HuH-7.5 (cell line): ENCODE measurements at regions not wholly inside any gene's neighbourhood (a gene's known extent, or its start where the extent isn't known, plus 50 kb on each side); places are given as distances from the start of the nearest gene placed in this dataset.
"Not testable (repeated sequence)": the region's sequence is repeated elsewhere in the genome, so short reads cannot be mapped to it uniquely, and the experiment has no call there.

Source experiments
- DNase-seq: peaks from one replicate; pipeline ENCODE4 v3.0.0; 2011; ENCODE audit warnings: low spot score

GRCh38 chr7:152594801-152595200, 81.1 kb downstream of the XRCC2 start:
- DNase-seq = no peak

DNA sequence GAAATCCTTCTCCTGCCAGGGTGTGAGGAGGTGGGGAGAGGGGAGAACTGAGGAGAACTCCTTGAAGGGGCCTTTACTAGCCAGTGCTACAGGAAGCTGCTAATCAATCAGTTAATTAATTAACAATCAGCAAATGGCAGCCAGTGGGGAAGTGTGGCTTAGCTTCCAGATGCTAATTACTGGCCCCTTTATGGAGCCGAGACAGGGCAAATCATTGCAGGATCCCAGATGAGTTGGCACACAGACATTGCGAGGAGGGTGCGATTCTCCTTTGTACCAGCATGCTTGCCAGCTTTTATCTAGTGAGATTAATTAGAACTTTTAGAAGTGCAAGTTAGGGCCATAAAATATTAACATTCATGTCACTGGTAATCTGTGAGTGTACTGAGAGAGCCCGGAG, 84.0 kb downstream of the XRCC2 start:
- no peak for DNase-seq

DNA sequence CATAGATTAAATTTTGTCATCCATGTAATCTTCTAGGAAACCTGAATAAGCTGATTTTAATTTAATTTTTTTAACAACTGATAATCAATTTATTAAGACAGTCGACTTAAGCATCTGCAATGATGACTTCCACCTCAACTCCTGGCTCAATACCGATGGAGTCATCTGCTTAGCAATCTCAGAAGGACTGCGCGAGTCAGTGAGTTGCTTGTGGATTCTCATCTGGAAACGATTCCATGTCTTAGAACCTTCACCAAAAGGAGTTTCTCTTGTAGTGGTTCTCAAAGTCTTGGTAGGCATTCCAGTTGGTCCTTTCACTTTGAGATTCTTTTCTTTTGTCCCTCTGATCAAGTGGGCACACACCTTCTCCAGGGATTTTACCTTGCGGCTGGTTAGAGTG, 85.5 kb downstream of the XRCC2 start:
- no peak for DNase-seq

DNA sequence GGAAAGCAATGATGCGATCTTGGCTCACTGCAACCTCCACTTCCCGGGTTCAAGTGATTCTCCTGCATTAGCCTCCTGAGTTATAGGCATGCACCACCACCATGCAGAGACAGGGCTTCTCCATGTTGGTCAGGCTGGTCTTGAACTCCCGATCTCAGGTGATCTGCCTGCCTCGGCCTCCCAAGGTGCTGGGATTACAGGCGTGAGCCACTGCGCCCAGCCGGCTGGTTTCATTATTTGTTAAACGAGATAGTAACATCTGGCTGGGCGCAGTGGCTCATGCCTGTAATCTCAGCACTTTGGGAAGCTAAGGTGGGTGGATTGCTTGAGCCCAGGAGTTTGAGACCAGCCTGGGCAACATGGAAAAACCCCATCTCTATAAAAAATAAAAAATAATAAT, 86.1 kb downstream of the XRCC2 start:
- DNase-seq = not testable (repeated sequence)

- DNase-seq = no peak
Measured at GRCh38 chr7:152588350-152588749, 87.6 kb downstream of the XRCC2 start.

- no peak for DNase-seq
Measured at GRCh38 chr7:152587366-152587765, 88.6 kb downstream of the XRCC2 start.

DNA sequence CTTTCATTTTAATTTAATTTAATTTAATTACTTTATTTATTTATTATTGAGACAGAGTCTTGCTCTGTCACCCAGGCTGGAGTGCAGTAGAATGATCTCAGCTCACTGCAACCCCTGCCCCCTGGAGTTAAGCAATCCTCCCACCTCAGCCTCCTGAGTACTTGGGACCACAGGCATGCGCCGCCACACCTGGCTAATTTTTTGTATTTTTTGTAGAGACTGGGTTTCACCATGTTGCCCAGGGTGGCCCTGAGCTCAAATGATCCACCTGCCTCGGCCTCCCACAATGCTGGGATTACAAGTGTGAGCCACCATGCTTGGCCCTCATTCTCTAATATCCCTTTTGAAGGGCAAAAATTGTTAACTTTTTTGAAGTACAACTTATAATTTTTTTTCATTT, 92.9 kb downstream of the XRCC2 start:
- no peak for DNase-seq

DNA sequence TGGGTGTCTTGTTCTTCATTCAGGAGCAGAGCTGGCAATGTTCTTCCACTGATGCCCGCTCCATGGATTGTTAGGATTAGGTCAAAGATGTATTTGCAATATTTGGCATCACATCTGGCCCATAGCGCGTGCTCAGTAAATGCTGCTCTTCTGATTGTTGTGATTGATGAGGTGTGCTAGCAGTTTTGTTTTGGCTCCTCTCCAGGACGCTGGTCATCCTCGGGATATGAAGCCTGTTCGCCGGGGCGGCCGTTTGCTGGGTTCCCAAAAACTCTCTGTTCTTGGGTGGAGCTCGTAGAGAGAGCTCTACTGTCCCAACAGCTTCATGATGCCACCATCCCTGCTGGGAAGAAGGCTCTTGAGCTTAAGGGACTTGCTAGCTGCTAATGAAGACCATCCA, 96.9 kb downstream of the XRCC2 start:
- no peak for DNase-seq

DNA sequence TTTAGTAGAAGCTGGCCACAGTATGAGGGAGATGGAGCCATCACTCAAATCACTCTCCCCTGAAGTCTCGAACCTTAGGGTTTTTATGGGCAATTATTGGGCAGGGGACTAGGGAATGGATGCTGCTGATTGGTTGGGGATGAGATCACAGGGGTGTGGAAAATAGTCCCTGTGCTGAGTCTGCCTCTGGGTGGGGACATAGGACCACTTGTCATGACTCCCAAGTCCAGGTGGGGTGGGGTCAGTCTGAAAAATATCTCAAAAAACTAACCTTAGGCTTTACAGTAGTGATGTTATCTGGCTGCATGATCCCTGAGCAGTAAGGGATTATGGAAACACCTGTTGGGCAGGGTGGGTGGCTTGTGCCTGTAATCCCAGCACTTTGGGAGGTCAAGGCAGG, 98.6 kb downstream of the XRCC2 start:
- DNase-seq = no peak

- no peak for DNase-seq
Measured at GRCh38 chr7:152574892-152575548, 100.9 kb downstream of the XRCC2 start.

- DNase-seq = not testable (repeated sequence)
Measured at GRCh38 chr7:152573186-152573585, 102.8 kb downstream of the XRCC2 start.

GRCh38 chr7:152572101-152572500, 103.8 kb downstream of the XRCC2 start:
- no peak for DNase-seq

DNA sequence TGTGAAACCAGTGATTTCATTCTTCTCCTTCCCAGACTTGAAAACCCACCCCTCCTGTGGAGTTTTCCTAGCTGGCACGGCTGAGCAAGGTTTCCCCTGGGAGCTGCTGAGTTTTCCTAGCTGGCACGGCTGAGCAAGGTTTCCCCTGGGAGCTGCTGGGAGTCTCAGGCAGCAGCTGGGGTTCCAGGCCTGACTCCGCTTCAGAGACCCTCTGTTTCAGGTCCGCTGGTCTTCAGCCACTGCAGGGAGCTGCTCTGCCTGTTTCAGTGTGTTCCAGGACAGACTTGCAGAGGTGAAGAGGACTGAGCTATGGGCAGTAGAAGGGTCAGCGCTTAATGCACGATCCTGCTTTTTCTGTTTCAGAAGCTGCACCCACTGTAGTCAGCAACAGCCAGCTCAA, 104.9 kb downstream of the XRCC2 start:
- DNase-seq = no peak

- no peak for DNase-seq
Measured at GRCh38 chr7:152568972-152569371, 107.0 kb downstream of the XRCC2 start.

GRCh38 chr7:152565731-152566130, 110.2 kb downstream of the XRCC2 start:
- DNase-seq = no peak

- no peak for DNase-seq
Measured at GRCh38 chr7:152564656-152565250, 111.2 kb downstream of the XRCC2 start.

GRCh38 chr7:152556013-152556755, 119.8 kb downstream of the XRCC2 start:
- DNase-seq = no peak

- no peak for DNase-seq
Measured at GRCh38 chr7:152553671-152554317, 118.0 kb upstream of the KMT2C start.

GRCh38 chr7:152551304-152552036, 115.7 kb upstream of the KMT2C start:
- DNase-seq = no peak

GRCh38 chr7:152544971-152545619, 109.3 kb upstream of the KMT2C start:
- no peak for DNase-seq

DNA sequence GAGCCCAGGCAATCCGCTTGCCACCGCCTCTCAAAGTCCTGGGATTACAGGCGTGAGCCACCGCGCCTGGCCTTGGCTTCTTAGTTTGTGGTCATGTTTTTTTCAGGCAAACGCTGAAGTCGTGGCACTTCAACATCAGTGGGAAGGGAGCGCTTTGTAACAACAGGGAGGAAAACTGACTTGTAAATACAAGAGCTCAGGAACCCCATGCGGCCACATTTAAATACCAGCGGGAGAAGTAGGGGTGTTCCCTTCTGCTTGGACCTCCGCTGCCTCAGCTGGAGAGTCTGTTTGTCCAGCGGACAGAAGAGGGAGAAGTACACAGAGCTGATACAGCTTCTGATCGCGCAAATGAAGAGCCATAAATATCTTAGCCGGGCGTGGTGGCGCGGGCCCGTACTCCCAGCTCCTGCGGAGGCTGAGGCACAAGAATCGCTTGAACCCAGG, 108.7 kb upstream of the KMT2C start:
- no peak for DNase-seq

GRCh38 chr7:152543799-152544198, 108.0 kb upstream of the KMT2C start:
- DNase-seq = no peak
